ENCODE measurements at regions not wholly inside any gene's neighbourhood (a gene's known extent, or its start where the extent isn't known, plus 50 kb on each side); places are given as distances from the start of the nearest gene placed in this dataset.
"Not testable (repeated sequence)": the region's sequence is repeated elsewhere in the genome, so short reads cannot be mapped to it uniquely, and the experiment has no call there.

GRCh38 chr9:29270400-29270799 is 1697.1 kb upstream of the C9orf72 start:
- not testable (repeated sequence) for TF ChIP-seq SP1 (IDR thresholded peaks at IDR 0.05; ENCODE audit: low read depth); CTCF (IDR thresholded peaks at IDR 0.05 in 2 of 3, conservative IDR thresholded peaks at IDR 0.05 in 1 of 3; ENCODE audit: borderline replicate concordance in 1 of 3, insufficient read depth in 1 of 3, low read depth in 2 of 3, low read length in 2 of 3); POLR2AphosphoS5 (IDR thresholded peaks at IDR 0.05; ENCODE audit: low read depth, low read length); REST (IDR thresholded peaks at IDR 0.05; ENCODE audit: low read depth); EZH2 (IDR thresholded peaks at IDR 0.05)
